SK-N-SH (cell line): ENCODE measurements at regions not wholly inside any gene's neighbourhood (a gene's known extent, or its start where the extent isn't known, plus 50 kb on each side); places are given as distances from the start of the nearest gene placed in this dataset.

ENCODE experiments used
- CTCF ChIA-PET: fragments of 300-600, 350-600 bp; formaldehyde crosslinking; extraction: SDS; loops from one replicate; lab custom pipeline; 2021; lab: Yijun Ruan, JAX
- POLR2A ChIA-PET: fragments of 350-600 bp; sonication (Branson Sonifier 250); formaldehyde crosslinking; extraction: SDS; loops from one replicate; lab custom pipeline; 2020; ENCODE audit warnings: antibody characterized with exemption, inconsistent platforms; lab: Yijun Ruan, JAX
- DNase-seq: peaks from one replicate; pipeline ENCODE4 v3.0.0; 2012
- H2AFZ ChIP-seq: fragments of 200-600 bp; sonication (generic); 2 replicates; pipeline ENCODE4 v1.8.1; 2016; ENCODE audit warnings: antibody characterized with exemption, mild to moderate bottlenecking, low read depth
- H3F3A ChIP-seq: fragments of 200-600 bp; sonication (generic); replicated peaks from 2 replicates; pipeline ENCODE3; 2016; ENCODE audit warnings: antibody characterized with exemption, mild to moderate bottlenecking; ENCODE audit not compliant: insufficient read depth
- H3K27ac ChIP-seq, 2 experiments: fragments of 200-500 bp in 1 of 2; fragments of 200-600 bp in 1 of 2; sonication (Bioruptor generic) in 1 of 2; sonication (generic), shearing (Covaris generic) in 1 of 2; 2 replicates each; pipeline versions ENCODE4 v1.5.1 to v1.6.1; 2014 to 2016; ENCODE audit warnings: low read depth in 2 of 2, inconsistent platforms in 1 of 2, low read length in 1 of 2, mild to moderate bottlenecking in 1 of 2, mixed read lengths in 1 of 2
- H3K27me3 ChIP-seq: fragments of 200-600 bp; sonication (generic), shearing (Covaris generic); 2 replicates; pipeline ENCODE4 v1.6.1; 2016; ENCODE audit warnings: mixed run types; ENCODE audit not compliant: insufficient read depth
- H3K36me3 ChIP-seq, 2 experiments: fragments of 200-500 bp in 1 of 2; fragments of 200-600 bp in 1 of 2; sonication (Bioruptor generic) in 1 of 2; sonication (generic) in 1 of 2; replicated peaks in 1 of 2; 2 replicates each; pipeline versions ENCODE3 to v1.5.1; 2014 to 2016; ENCODE audit warnings: low read length in 1 of 2, mild to moderate bottlenecking in 1 of 2; ENCODE audit not compliant: insufficient read depth in 2 of 2, control insufficient read depth in 1 of 2
- H3K4me1 ChIP-seq, 2 experiments: fragments of 200-500 bp in 1 of 2; fragments of 200-600 bp in 1 of 2; sonication (Bioruptor generic) in 1 of 2; sonication (generic), shearing (Covaris generic) in 1 of 2; 2 replicates each; pipeline versions ENCODE4 v1.5.1 to v1.6.1; 2014 to 2016; ENCODE audit warnings: low read depth in 1 of 2, low read length in 1 of 2, mixed run types in 1 of 2; ENCODE audit not compliant: insufficient read depth in 2 of 2, control insufficient read depth in 1 of 2
- H3K4me2 ChIP-seq: fragments of 200-600 bp; sonication (generic), shearing (Covaris generic); 2 replicates; pipeline ENCODE4 v1.6.1; 2017; ENCODE audit warnings: mixed run types
- H3K4me3 ChIP-seq, 2 experiments: fragments of 200-500 bp in 1 of 2; fragments of 200-600 bp in 1 of 2; sonication (Bioruptor generic) in 1 of 2; sonication (generic), shearing (Covaris generic) in 1 of 2; 2 replicates each; pipeline versions ENCODE4 v1.5.1 to v1.8.1; 2014 to 2016; ENCODE audit warnings: low read depth in 2 of 2, inconsistent platforms in 1 of 2, low read length in 1 of 2, mild to moderate bottlenecking in 1 of 2, mixed read lengths in 1 of 2, moderate library complexity in 1 of 2
- H3K79me2 ChIP-seq: fragments of 200-600 bp; sonication (generic); 2 replicates; pipeline ENCODE4 v1.8.1; 2017; ENCODE audit warnings: mild to moderate bottlenecking; ENCODE audit not compliant: insufficient read depth
- H3K9ac ChIP-seq: fragments of 200-600 bp; sonication (generic); 2 replicates; pipeline ENCODE4 v1.6.1; 2017; ENCODE audit warnings: mixed run types
- H3K9me2 ChIP-seq: fragments of 200-600 bp; sonication (generic); 2 replicates; pipeline ENCODE4 v1.6.1; 2017; ENCODE audit warnings: mixed run types
- H3K9me3 ChIP-seq: fragments of 200-600 bp; sonication (generic); 2 replicates; pipeline ENCODE4 v1.6.1; 2017; ENCODE audit warnings: mixed run types, mild to moderate bottlenecking, moderate library complexity
- H4K20me1 ChIP-seq: fragments of 200-600 bp; sonication (generic); 2 replicates; pipeline ENCODE4 v1.6.1; 2017; ENCODE audit warnings: mild to moderate bottlenecking, mixed run types; ENCODE audit not compliant: insufficient read depth
- EP300 ChIP-seq, 2 experiments: IDR thresholded peaks; 2 replicates each; pipeline versions ENCODE4 v1.4.0 to v1.6.1; 2012; ENCODE audit warnings: borderline replicate concordance in 1 of 2, low read depth in 1 of 2, low read length in 1 of 2
- FOSL2 ChIP-seq: IDR thresholded peaks from 2 replicates; pipeline ENCODE4 v1.4.0; 2012; ENCODE audit warnings: low read depth, mild to moderate bottlenecking, moderate library complexity, borderline replicate concordance
- FOXJ3 ChIP-seq: sonication (generic); formaldehyde crosslinking; IDR thresholded peaks from 2 replicates; pipeline ENCODE4 v1.5.1; 2020; ENCODE audit warnings: mild to moderate bottlenecking, missing genetic modification reagents
- GATA2 ChIP-seq: sonication (generic); formaldehyde crosslinking; IDR thresholded peaks from 2 replicates; pipeline ENCODE4 v1.5.0; 2020; ENCODE audit warnings: mild to moderate bottlenecking, missing genetic modification reagents
- IRF3 ChIP-seq: fragments of 150-350 bp; IDR thresholded peaks from 2 replicates; pipeline ENCODE4 v1.6.1; 2016; ENCODE audit warnings: mild to moderate bottlenecking, low read depth, low read length
- JUND ChIP-seq: IDR thresholded peaks from 2 replicates; pipeline ENCODE4 v1.4.0; 2012
- MEF2A ChIP-seq: IDR thresholded peaks from 2 replicates; pipeline ENCODE4 v1.4.0; 2012; ENCODE audit warnings: low read depth, borderline replicate concordance
- RAD21 ChIP-seq: IDR thresholded peaks from 2 replicates; pipeline ENCODE4 v1.6.1; 2012; ENCODE audit warnings: mild to moderate bottlenecking, low read length
- RCOR1 ChIP-seq: fragments of 150-350 bp; IDR thresholded peaks from 2 replicates; pipeline ENCODE4 v1.6.1; 2017; ENCODE audit warnings: antibody characterized with exemption, low read length
- RFX5 ChIP-seq: IDR thresholded peaks from 2 replicates; pipeline ENCODE4 v1.6.1; 2012; ENCODE audit warnings: mild to moderate bottlenecking, improper control_type of control experiment, low read length
- RXRA ChIP-seq: IDR thresholded peaks from 2 replicates; pipeline ENCODE4 v1.4.0; 2012; ENCODE audit warnings: low read depth, mild to moderate bottlenecking, borderline replicate concordance
- SIN3A ChIP-seq: IDR thresholded peaks from 2 replicates; pipeline ENCODE4 v1.6.1; 2012; ENCODE audit warnings: low read depth, mild to moderate bottlenecking, low read length, moderate library complexity, borderline replicate concordance
- TAF1 ChIP-seq: IDR thresholded peaks from 2 replicates; pipeline ENCODE4 v1.6.1; 2012; ENCODE audit warnings: low read depth, mild to moderate bottlenecking, low read length, moderate library complexity, borderline replicate concordance
- WGBS: methylation state at CpG from one replicate; pipeline ENCODE4 v1.1.6; 2017; ENCODE audit warnings: low lambda C conversion rate; 5-methylcytosine and 5-hydroxymethylcytosine counted together
- TF ChIP-seq, protein P1 (sequence below): IDR thresholded peaks from 2 replicates; pipeline ENCODE4 v1.4.0; 2012; ENCODE audit warnings: low read depth, borderline replicate concordance
- TF ChIP-seq, protein P2 (sequence below): IDR thresholded peaks from 2 replicates; pipeline ENCODE4; 2012

DNA sequence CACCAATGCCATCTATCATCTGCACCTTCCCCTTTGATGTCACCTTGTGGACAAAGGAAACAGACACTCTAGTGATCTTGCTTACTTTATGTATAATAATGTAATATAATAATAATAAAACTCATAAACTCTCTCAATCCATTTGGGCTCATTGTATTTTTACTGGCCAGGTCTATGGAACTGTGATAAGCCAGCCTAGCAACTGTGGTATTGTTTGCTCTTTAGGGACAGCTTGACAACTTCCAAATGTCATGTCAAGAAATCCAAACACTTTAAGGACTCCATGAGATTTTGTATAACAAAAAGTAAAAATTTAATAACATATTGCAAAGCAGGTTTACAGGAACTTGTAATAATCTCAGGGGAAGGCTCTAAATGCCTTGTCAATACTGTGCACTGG is 1163.4 kb upstream of the TMPRSS15 start:
- no peak overlapping the region for H3K9ac ChIP-seq
- H3K27ac ChIP-seq: no peak overlapping the region
- TF ChIP-seq, protein P1, sequence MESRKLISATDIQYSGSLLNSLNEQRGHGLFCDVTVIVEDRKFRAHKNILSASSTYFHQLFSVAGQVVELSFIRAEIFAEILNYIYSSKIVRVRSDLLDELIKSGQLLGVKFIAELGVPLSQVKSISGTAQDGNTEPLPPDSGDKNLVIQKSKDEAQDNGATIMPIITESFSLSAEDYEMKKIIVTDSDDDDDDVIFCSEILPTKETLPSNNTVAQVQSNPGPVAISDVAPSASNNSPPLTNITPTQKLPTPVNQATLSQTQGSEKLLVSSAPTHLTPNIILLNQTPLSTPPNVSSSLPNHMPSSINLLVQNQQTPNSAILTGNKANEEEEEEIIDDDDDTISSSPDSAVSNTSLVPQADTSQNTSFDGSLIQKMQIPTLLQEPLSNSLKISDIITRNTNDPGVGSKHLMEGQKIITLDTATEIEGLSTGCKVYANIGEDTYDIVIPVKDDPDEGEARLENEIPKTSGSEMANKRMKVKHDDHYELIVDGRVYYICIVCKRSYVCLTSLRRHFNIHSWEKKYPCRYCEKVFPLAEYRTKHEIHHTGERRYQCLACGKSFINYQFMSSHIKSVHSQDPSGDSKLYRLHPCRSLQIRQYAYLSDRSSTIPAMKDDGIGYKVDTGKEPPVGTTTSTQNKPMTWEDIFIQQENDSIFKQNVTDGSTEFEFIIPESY: no peak
- H3K79me2 ChIP-seq: no peaks in the 10 kb centered on the region
- H3K4me2 ChIP-seq: no peak overlapping the region
- no peaks in the 10 kb centered on the region for H3K36me3 ChIP-seq
- CTCF ChIA-PET: no interaction called here
- H3K9me3 ChIP-seq: no peaks in the 10 kb centered on the region
- POLR2A ChIA-PET: no interaction called here
- no peaks in the 10 kb centered on the region for H3K4me1 ChIP-seq
- H2AFZ ChIP-seq: no peak overlapping the region
- H3K4me3 ChIP-seq: no peak overlapping the region
- no peaks in the 10 kb centered on the region for H3K27me3 ChIP-seq
- H3F3A ChIP-seq: no peaks in the 10 kb centered on the region
- H4K20me1 ChIP-seq: no peaks in the 10 kb centered on the region
- DNase-seq: no peak
- H3K9me2 ChIP-seq: no peaks in the 10 kb centered on the region

DNA sequence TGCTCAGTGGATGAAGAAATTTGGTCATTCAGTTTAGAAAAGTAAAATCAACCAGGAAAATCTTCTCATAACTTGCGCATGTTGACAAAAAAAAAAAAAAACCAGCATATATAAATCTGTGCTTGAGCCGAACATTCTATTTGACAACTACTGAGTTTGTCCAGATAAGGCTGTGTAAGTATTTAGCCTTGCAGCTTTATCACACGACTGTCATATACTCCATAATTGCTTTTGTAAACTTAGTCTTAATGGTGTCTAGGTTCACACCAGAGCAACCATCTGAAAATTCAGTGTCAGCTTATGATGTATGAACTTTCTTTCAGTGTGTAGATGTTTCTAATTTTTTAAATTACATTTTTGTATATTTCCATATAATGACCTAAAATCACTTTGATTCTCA is 1173.8 kb upstream of the TMPRSS15 start:
- Histone ChIP-seq H3K9ac (no peak overlapping the region), H3K36me3 (no peaks in the 10 kb centered on the region), H4K20me1 (no peaks in the 10 kb centered on the region), H3K9me2 (no peaks in the 10 kb centered on the region), H3K4me3 (no peak overlapping the region), H3K79me2 (no peaks in the 10 kb centered on the region), H3K4me1 (no peaks in the 10 kb centered on the region)
- POLR2A ChIA-PET: no interaction called here
- WGBS: 37% methylated on average over 3 of the region's 3 CpGs
- DNase-seq: no peak
- TF ChIP-seq RFX5 (no peak), IRF3 (no peak), RCOR1 (no peak), MEF2A (no peak), FOXJ3 (no peak), GATA2 (CRISPR knock-in tag) (no peak), TAF1 (no peak), JUND (no peak), RAD21 (no peak), SIN3A (no peak), FOSL2 (no peak), EP300 (IDR thresholded peaks at IDR 0.05; ENCODE audit: borderline replicate concordance in 1 of 2, low read depth in 1 of 2, low read length in 1 of 2) (no peak), RXRA (no peak)
- TF ChIP-seq, protein P2, sequence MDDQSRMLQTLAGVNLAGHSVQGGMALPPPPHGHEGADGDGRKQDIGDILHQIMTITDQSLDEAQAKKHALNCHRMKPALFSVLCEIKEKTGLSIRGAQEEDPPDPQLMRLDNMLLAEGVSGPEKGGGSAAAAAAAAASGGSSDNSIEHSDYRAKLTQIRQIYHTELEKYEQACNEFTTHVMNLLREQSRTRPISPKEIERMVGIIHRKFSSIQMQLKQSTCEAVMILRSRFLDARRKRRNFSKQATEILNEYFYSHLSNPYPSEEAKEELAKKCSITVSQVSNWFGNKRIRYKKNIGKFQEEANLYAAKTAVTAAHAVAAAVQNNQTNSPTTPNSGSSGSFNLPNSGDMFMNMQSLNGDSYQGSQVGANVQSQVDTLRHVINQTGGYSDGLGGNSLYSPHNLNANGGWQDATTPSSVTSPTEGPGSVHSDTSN: no peak
- TF ChIP-seq, all 33 proteins: peak for 0
- CTCF ChIA-PET: no interaction called here
- Histone ChIP-seq H3K4me2 (no peak overlapping the region), H2AFZ (no peak overlapping the region), H3K27me3 (no peaks in the 10 kb centered on the region), H3K27ac (no peak overlapping the region), H3F3A (no peaks in the 10 kb centered on the region), H3K9me3 (peaks cover 3% of the 10 kb centered on the region; the same call in 1 of the 2 replicates)
